K562 (cell line): ENCODE measurements at regions not wholly inside any gene's neighbourhood (a gene's known extent, or its start where the extent isn't known, plus 50 kb on each side); places are given as distances from the start of the nearest gene placed in this dataset.

Source experiments
- ATAC-seq: fragments of 200-7000 bp; cut with Tn5 transposase; 3 replicates; pipeline ENCODE4 v1.9.1; 2020; ENCODE audit warnings: moderate library complexity
- BruUV-seq: library from RNA; stranded (reverse); fragments of 400-500 nt; replicated peaks from 2 replicates; lab custom pipeline; 2021; lab: Mats Ljungman, UMichigan
- CTCF ChIA-PET: fragments of 300-600 bp; formaldehyde crosslinking; extraction: SDS; loops from one replicate; lab custom pipeline; 2021; ENCODE audit warnings: low intra/inter-chr PET ratio; lab: Yijun Ruan, JAX
- POLR2A ChIA-PET: fragments of 300-600, 350-650 bp; sonication (Branson Sonifier 250); formaldehyde crosslinking; extraction: SDS; loops from one replicate; lab custom pipeline; 2021; ENCODE audit warnings: antibody characterized with exemption, inconsistent platforms; lab: Yijun Ruan, JAX
- DNase-seq, 4 experiments: peaks; one replicate each; pipeline versions ENCODE4 v3.0.0 to v3.0.0-alpha.2; 2011 to 2018; ENCODE audit warnings: low spot score in 3 of 4, mixed read lengths in 3 of 4; ENCODE audit errors: extremely low read depth in 1 of 4
- FAIRE-seq: peaks from 2 replicates; lab custom pipeline; 2011; peaks lifted over from hg19 to GRCh38; lab: Jason Lieb, UNC
- H2AFZ ChIP-seq: 2 replicates; pipeline ENCODE4 v1.6.0; 2011; ENCODE audit warnings: low read depth, low read length, control low read depth, inconsistent platforms
- H3K27ac ChIP-seq: fragments of 200-600 bp; 3 replicates; pipeline ENCODE4 v1.8.0; 2011; ENCODE audit warnings: low read depth, mild to moderate bottlenecking, control low read depth, inconsistent platforms, low read length, moderate library complexity, mixed read lengths; ENCODE audit errors: extremely low read depth
- H3K27me3 ChIP-seq, 2 experiments: fragments of 300-600 bp in 1 of 2; 2 replicates in 1 of 2; 3 replicates in 1 of 2; pipeline versions ENCODE4 v1.6.0 to v1.8.0; 2011; ENCODE audit warnings: inconsistent platforms in 2 of 2, low read length in 2 of 2, mild to moderate bottlenecking in 1 of 2, mixed read lengths in 1 of 2, moderate library complexity in 1 of 2; ENCODE audit not compliant: control insufficient read depth in 2 of 2, insufficient read depth in 2 of 2
- H3K36me3 ChIP-seq: fragments of 300-600 bp; 3 replicates; pipeline ENCODE4 v1.8.0; 2011; ENCODE audit warnings: mild to moderate bottlenecking, low read length, inconsistent platforms; ENCODE audit not compliant: control insufficient read depth, insufficient read depth
- H3K4me1 ChIP-seq, 2 experiments: fragments of 200-600 bp in 1 of 2; replicated peaks in 1 of 2; 2 replicates in 1 of 2; 3 replicates in 1 of 2; pipeline versions ENCODE4 v1.5.1 to v1.8.0; 2011; ENCODE audit warnings: inconsistent platforms in 2 of 2, low read length in 2 of 2, mild to moderate bottlenecking in 1 of 2, mixed read lengths in 1 of 2, moderate library complexity in 1 of 2; ENCODE audit not compliant: control insufficient read depth in 2 of 2, insufficient read depth in 2 of 2
- H3K4me2 ChIP-seq: 2 replicates; pipeline ENCODE4 v1.6.1; 2011; ENCODE audit warnings: low read length, control low read depth, inconsistent platforms, mixed read lengths; ENCODE audit not compliant: insufficient read depth
- H3K4me3 ChIP-seq: fragments of 200-600 bp; sonication (generic), shearing (Covaris generic); 2 replicates; pipeline ENCODE4 v1.5.1; 2016; ENCODE audit warnings: control low read depth, inconsistent platforms
- H3K79me2 ChIP-seq: fragments of 200-600 bp; 3 replicates; pipeline ENCODE4 v1.8.0; 2011; ENCODE audit warnings: low read length, inconsistent platforms; ENCODE audit not compliant: control insufficient read depth, insufficient read depth
- H3K9ac ChIP-seq, 2 experiments: 2 replicates each; pipeline versions ENCODE4 v1.6.0 to v1.6.1; 2011; ENCODE audit warnings: low read depth in 2 of 2, low read length in 2 of 2, control low read depth in 1 of 2, inconsistent platforms in 1 of 2, mild to moderate bottlenecking in 1 of 2, mixed read lengths in 1 of 2; ENCODE audit not compliant: insufficient read depth in 1 of 2
- H3K9me1 ChIP-seq: one replicate; pipeline ENCODE4 v1.6.0; 2011; ENCODE audit warnings: inconsistent platforms, mild to moderate bottlenecking, low read length, moderate library complexity; ENCODE audit not compliant: control insufficient read depth, insufficient read depth
- H3K9me3 ChIP-seq: replicated peaks from 2 replicates; pipeline ENCODE4 v1.5.1; 2011; ENCODE audit warnings: low read depth, low read length, inconsistent platforms; ENCODE audit not compliant: control insufficient read depth, insufficient read depth
- H4K20me1 ChIP-seq: replicated peaks from 2 replicates; pipeline ENCODE4 v1.6.1; 2011; ENCODE audit warnings: low read length, inconsistent platforms, mixed read lengths; ENCODE audit not compliant: control insufficient read depth, insufficient read depth
- ZNF217 ChIP-seq: sonication (generic); formaldehyde crosslinking; IDR thresholded peaks from 2 replicates; pipeline ENCODE4 v1.8.0; 2022; ENCODE audit warnings: mild to moderate bottlenecking, missing genetic modification reagents
- ZNF512 ChIP-seq: IDR thresholded peaks from 2 replicates; pipeline ENCODE4 v1.6.1; 2016; ENCODE audit warnings: missing genetic modification characterization, missing compliant biosample characterization
- ZNF780A ChIP-seq: fragments of 250-450 bp; sonication (Bioruptor Pico); IDR thresholded peaks from 2 replicates; pipeline ENCODE4 v1.5.0; 2021; ENCODE audit warnings: mild to moderate bottlenecking
- WGBS: fragments of 100-300 bp; shearing (Covaris generic); methylation state at CpG from one replicate; pipeline ENCODE4 v1.1.6; 2016; ENCODE audit warnings: low coverage, mixed read lengths; ENCODE audit not compliant: insufficient coverage; ENCODE audit errors: missing lambda C conversion rate; 5-methylcytosine and 5-hydroxymethylcytosine counted together
- in situ Hi-C: fragments of 300-500 bp; cut with MboI; formaldehyde crosslinking; loops from 4 replicates; pipeline ENCODE4 v1.15.0; 2018; ENCODE audit warnings: inconsistent platforms, mixed read lengths
- intact Hi-C: fragments of 100-400 bp; cut with micrococcal nuclease; formaldehyde crosslinking; loops from 2 replicates; pipeline ENCODE4 v1.14.2; 2022

- no TSS peak for BruUV-seq
- Histone ChIP-seq H4K20me1 (no peaks in the 10 kb centered on the region), H3K4me1 (peaks cover 5 to 24% of the 10 kb centered on the region in 2 experiments; a peak in 2 of 5 replicates), H3K27me3 (peaks cover 18 to 39% of the 10 kb centered on the region in 2 experiments; a peak in 4 of 5 replicates), H3K9me1 (no peaks in the 10 kb centered on the region), H3K9ac (no peak overlapping the region), H2AFZ (no peak overlapping the region), H3K4me3 (no peak overlapping the region), H3K36me3 (no peaks in the 10 kb centered on the region), H3K27ac (no peak overlapping the region), H3K4me2 (no peak overlapping the region), H3K79me2 (no peaks in the 10 kb centered on the region), H3K9me3 (no peaks in the 10 kb centered on the region)
- ChIA-PET POLR2A (interaction anchor here (0.7 kb wide), 1 partner anchor 820 kb away, joined by 3 read pairs; no protein-coding TSS in a partner anchor), CTCF (no interaction called here)
- FAIRE-seq = no peak
- DNase-seq = no peak
- intact Hi-C loops = no loop called here
- 17% methylated on average over 16 of the region's 16 CpGs for WGBS
- in situ Hi-C loops = no loop called here
- ATAC-seq = no peak
- TF ChIP-seq ZNF512 (tag) (peak; percentile 72), ZNF780A (CRISPR knock-in tag) (no peak), ZNF217 (no peak)
These were observed 86.5 kb upstream of the RHOU start for GRCh38 chr1:228648647-228649383.
